Stimulated activated CD4-positive, alpha-beta T cell treated with anti-CD3 and anti-CD28 coated beads, TNF-alpha, amount 100 ng/mL, for 4 hours (primary cell): ENCODE measurements at regions not wholly inside any gene's neighbourhood (a gene's known extent, or its start where the extent isn't known, plus 50 kb on each side); places are given as distances from the start of the nearest gene placed in this dataset.
"Not testable (repeated sequence)": the region's sequence is repeated elsewhere in the genome, so short reads cannot be mapped to it uniquely, and the experiment has no call there.

Experiments
- DNase-seq, 3 experiments: peaks; one replicate each; pipeline ENCODE4 v3.0.0-alpha.2; 2020; ENCODE audit warnings: low read depth in 3 of 3

GRCh38 chr7:156015237-156016020, 203.2 kb upstream of the SHH start:
- DNase-seq = no peak

- no peak for DNase-seq
Measured at GRCh38 chr7:156014808-156015207, 202.5 kb upstream of the SHH start.

DNA sequence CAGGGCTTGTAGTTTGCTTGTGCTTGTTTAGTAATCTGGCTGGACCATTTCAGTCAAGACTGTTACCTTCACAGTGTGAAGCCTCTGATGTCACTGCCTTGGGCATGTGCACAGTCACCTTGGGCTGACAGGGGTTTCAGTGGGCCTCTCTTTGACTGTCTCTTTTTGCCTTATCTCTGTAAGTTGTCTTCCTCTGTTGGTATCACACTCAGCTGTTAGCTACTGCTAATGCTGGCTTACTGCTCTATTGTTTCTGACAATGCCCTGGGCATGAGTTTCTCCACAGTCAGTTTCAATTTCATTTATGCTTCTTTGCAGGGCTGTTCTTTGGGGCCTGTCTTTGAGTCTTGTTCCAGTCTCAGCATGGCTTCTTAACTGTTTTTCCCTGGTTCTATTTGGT, 201.9 kb upstream of the SHH start:
- DNase-seq = no peak

- DNase-seq = no peak
Measured at GRCh38 chr7:156012412-156012811, 200.1 kb upstream of the SHH start.

DNA sequence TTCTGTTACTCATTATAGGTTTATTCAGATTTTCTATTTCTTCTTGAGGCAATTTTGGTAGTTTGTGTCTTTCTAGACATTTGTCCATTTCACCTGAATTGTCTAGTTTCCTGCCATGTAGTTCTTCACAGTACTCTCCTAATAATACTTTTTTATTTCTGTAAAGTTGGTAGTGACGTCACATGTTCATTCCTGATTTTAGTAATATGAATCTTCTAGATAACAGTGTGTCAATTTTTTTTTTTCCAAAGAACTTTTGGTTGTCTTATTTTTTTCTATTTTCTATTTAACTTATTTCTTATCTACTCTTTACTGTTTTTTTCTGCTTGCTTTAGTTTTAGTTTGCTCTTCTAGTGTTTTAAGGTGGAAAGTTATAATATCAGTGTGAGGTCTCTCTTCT, 197.3 kb upstream of the SHH start:
- no peak for DNase-seq

GRCh38 chr7:156006876-156007275, 194.6 kb upstream of the SHH start:
- not testable (repeated sequence) for DNase-seq

- DNase-seq = no peak
Measured at GRCh38 chr7:156006024-156006423, 193.8 kb upstream of the SHH start.

DNA sequence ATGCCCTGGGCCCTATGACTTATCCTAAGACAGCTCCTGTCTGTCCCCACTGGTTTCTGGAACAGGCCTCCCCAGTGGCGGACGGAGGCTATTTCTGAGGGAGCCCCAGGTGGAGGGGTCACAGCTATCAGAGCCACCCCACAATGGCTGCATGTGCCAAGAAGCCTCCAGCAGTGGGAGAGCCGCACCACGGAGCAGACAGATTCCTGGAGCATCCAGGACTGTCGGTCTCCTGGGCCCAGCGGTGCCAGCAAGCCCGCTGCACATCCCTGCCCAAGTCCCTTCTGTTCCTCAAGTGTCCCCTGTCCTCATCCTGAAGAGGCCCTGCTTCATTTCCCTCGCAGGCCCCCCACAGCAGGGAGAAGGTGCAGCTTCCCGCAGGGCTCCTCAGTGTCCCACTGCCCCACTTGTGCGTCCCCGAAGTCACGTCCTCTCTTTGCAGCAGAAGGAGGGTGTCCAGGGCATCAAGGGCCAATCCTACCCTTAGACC, 193.0 kb upstream of the SHH start:
- DNase-seq = no peak

DNA sequence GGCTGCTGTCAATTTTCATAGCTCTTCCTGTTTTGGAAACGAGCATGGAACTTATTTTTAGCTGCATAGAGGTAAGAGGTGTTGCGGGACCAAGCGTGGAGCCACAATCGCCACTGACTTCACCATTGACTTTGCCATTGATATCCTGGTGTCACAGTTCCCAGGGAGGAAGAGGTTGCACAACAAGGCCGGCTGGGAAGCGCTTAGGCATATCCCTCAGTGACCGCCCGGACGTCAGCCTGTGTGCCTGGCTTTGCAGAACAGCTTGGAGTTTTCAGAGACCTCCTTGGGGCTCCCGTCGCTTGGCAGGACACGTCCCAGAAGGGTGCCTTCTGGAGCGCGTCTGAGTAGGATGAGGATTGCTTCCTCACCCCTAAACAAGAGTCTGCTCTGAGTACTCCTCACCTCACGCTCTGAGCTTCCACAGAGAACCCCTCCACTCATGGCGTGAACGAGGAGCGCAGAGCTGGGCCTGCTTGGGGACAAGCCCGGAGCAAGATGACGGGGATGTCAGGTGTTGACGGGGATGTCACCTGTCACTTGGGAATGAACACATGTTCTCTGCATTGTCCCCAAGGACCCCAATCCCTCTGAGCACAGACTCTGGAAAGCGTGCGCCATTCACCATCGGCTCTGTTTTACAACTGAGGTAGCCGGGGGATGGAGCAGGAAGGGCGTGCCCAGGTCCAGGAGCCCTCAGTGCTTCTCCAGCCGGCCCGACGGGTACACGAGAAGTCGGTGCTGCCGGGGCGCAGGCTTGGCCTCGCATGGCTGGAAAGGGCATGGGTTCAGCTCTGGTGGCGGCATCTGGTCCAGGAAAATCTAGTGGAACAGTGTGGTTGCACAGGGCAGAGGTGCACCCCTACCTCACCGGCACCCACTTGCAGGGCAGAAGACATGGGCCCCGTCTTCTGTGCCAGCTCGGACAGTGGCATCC, 192.3 kb upstream of the SHH start:
- DNase-seq = no peak

DNA sequence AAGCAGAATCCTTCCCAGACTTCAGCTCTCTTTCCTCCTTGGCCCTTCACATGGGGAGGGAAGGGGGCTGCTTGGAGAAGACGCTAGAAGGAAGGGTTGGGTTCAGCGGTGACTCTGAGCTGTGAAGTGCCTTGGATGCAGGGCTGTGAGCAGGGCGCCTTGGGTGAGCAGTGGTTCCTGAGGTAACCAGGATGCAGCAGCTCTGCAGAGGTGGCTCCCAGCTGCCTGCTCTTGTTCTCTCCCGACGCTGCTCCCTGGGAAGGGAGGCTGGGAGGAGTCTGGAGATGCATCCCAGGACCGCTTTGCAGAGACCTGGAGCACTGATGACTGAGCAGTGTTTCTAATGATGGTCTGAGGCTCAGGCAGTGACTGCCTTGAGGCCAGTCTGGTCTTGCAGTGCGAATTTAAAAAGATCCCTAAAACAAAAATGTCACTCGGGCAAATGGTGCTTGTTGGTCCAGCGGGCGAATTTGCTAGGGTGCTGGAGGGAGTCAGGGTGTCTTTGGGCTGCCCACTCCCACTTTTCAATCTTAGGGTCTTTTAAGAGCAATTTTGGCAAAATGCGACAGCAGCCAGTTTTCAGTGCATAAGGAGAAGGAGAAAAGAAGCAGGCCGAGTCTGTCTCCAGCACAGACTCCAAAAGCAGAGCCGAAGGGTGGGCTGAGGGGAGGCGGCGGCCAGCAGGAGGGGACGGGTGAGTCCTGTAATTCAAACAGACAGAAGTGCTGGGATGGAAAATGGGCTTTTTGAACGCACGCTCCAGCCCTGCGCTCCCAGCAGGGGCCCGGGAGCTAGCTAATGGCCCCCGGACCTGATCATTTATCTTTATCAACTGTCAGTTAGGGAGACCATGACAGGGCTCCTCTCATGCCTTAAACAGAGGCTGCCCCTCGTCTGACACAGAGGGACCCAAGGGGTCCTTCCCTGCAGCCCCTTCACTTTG, 191.2 kb upstream of the SHH start:
- DNase-seq = no peak

GRCh38 chr7:156002362-156003066, 190.3 kb upstream of the SHH start:
- no peak for DNase-seq

DNA sequence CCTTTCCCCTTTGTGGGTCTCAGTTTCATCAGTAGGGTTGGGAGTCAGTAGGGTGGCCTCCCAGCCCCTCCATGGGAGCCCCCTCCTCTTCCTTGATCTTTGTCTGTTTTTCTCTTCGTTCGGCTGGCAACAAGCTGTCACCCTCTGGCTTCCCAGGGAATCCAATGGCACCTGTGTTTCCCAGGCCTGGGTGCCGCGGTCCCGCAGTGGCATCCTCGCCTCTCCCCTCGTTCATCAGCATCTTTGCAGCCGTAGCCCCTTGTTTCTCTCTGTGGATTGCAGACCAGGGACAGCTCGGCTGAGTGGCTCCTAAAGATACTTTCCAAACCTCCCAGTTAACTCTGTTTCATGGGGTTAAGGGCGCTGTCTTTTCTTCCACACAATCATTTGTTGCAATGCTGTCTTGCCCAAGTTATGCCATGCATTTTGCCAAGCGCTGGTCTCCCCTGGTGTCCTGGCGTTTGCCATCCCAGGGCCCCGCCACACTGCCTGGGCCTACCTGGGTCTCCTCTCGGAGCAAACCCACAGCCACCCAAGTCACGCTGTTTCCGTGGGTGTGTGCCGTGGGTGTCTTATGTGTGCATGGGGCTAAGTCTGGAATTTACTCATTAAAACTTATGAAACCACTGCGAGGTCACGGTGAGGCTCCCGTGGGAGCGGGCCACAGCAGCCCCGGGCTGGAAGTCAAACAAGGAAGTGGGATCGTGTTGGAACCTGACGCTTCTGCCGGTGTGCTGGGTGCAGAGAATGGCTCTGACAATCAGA, 189.4 kb upstream of the SHH start:
- no peak for DNase-seq

DNA sequence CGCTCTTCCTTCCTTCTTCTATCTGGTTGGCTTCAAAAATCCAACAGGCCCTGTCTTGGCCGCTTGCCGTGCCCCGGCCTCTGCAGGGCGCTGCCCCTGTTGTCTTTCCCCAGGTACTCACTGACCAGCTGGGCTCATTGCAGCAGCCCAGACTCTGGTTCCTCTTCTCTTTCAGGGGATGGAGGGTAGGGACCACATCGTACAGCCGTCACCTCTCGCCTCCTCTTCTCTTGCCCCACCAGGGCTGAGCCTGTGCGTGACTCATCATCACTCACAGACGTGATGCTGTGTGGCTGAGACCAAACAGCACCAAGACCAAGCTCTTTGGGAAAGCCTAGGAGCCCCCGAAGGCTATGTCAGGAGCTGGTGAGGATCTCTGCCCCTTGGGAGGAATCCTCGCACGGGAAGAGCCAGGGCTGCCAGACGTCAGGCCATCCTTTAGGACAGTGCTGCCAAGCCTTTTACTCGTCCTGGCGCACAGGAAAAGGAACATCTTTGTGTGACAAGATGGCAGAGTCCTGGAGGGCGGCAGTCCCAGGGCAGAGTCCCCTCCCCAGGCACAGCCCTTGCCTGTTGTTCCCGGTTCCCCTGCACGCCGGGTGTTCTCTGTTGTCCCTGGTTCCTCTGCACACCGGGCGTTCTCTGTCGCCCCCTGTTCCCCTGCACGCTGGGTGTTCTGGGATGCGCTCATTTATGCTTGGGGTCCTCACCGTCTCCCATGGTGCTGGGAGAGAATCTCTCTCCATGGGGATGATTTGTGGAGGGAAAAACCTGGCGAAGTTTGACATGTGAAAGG, 188.5 kb upstream of the SHH start:
- DNase-seq = no peak

- DNase-seq = no peak
Measured at GRCh38 chr7:155999631-156000489, 187.6 kb upstream of the SHH start.

GRCh38 chr7:155998766-155999630, 186.7 kb upstream of the SHH start:
- DNase-seq = no peak

DNA sequence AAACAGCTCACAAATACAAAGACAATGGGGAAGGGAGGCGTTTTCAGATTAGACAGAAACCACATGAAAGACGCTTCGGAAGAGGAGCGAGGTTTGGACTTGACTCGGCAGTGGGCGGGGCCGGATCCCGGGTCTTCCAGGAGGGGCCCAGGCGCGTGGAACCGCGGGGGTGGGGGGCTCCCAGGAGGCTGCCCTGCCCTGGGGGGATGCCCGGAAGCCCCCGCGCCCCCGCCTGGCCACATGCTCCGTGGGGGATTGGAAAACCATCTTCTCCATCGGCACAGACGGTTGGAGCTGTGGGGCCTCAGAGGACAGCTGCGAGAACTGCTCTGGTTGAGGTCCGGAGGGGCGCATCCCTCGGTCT, 186.0 kb upstream of the SHH start:
- DNase-seq = peak in 1 of 3 experiments; percentile 5
